Aorta (tissue), 5 donors: ENCODE measurements at regions not wholly inside any gene's neighbourhood (a gene's known extent, or its start where the extent isn't known, plus 50 kb on each side); places are given as distances from the start of the nearest gene placed in this dataset.

Experiments
- ATAC-seq: fragments of 200-7000 bp; cut with Tn5 transposase; one replicate; pipeline ENCODE4 v1.9.1; 2022; ENCODE audit warnings: moderate library complexity; ENCODE audit not compliant: low FRiP score
- DNase-seq, 2 donors: peaks; one replicate each; pipeline ENCODE4 v3.0.0-alpha.2; 2020
- H3K27ac ChIP-seq, 2 donors: one replicate each; pipeline ENCODE4 v1.5.1; 2013; ENCODE audit warnings: low read length in 2 of 2, mild to moderate bottlenecking in 2 of 2, moderate library complexity in 2 of 2, control low read depth in 1 of 2, inconsistent platforms in 1 of 2, low read depth in 1 of 2
- H3K27me3 ChIP-seq, 2 donors: one replicate each; pipeline ENCODE4 v1.6.1; 2013; ENCODE audit warnings: control low read depth in 1 of 2, low read length in 1 of 2, mild to moderate bottlenecking in 1 of 2, moderate library complexity in 1 of 2; ENCODE audit not compliant: insufficient read depth in 2 of 2, control insufficient read depth in 1 of 2
- H3K36me3 ChIP-seq, 2 donors: one replicate each; pipeline ENCODE4 v1.6.1; 2013; ENCODE audit warnings: control low read depth in 1 of 2, low read length in 1 of 2, mild to moderate bottlenecking in 1 of 2; ENCODE audit not compliant: insufficient read depth in 2 of 2, control insufficient read depth in 1 of 2
- H3K4me1 ChIP-seq, 2 donors: one replicate each; pipeline ENCODE4 v1.6.1; 2013; ENCODE audit warnings: low read length in 2 of 2, control low read depth in 1 of 2, mild to moderate bottlenecking in 1 of 2, moderate library complexity in 1 of 2; ENCODE audit not compliant: insufficient read depth in 2 of 2, control insufficient read depth in 1 of 2
- H3K4me3 ChIP-seq, 2 donors: one replicate each; pipeline ENCODE4 v1.5.1; 2013; ENCODE audit warnings: low read length in 2 of 2, control low read depth in 1 of 2, mild to moderate bottlenecking in 1 of 2
- H3K9me3 ChIP-seq: one replicate; pipeline ENCODE4 v1.6.1; 2013; ENCODE audit warnings: mild to moderate bottlenecking, low read length; ENCODE audit not compliant: control insufficient read depth
- WGBS, 2 donors: extraction: QIAGEN DNeasy Blood & Tissue Kit; methylation state at CpG; one replicate each; pipeline ENCODE4 v1.1.7; 2013; 5-methylcytosine and 5-hydroxymethylcytosine counted together
- intact Hi-C, 2 donors: fragments of 100-400 bp; cut with DNase I; formaldehyde crosslinking; loops; one replicate each; pipeline versions ENCODE4 v1.14.2 to v1.15.0; 2022
- donor health status: healthy with polysubstance abuse.
- donor health status: Bipolar disorder and iron deficiency.
- donor health status: DM: no; HTN: no; CAD: no.
- donor health status: DM: no; HTN: no; CAD: no.
- donor health status: DM: yes; HTN: yes; CAD: no.

DNA sequence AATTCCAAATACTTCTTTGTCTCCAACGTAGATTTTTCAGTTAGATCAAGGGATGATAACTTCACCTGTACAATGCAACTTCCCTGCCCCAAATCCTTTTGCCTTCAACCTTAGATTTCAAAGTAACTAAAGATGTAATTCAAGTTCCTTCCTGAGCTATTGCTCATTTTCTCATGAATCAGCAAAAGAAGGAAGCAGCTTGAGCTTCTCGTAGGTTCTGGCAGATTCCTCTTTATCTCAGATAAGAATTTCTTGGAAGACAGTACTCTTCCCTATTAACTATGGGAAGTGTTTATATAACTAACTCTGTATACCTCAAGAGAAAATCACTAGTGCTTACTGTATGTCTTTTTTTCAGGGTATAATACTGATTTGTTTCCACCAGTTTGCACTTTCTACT lies 203.8 kb downstream of the RASSF9 start:
- H3K36me3 ChIP-seq, result no peaks in the 10 kb centered on the region
- intact Hi-C loops, result no loop called here
- no peak for ATAC-seq
- WGBS, 2 donors, result 41 to 53% methylated on average over 2 of the region's 2 CpGs
- H3K9me3 ChIP-seq, result no peaks in the 10 kb centered on the region
- no peak for DNase-seq
- H3K4me1 ChIP-seq, result no peaks in the 10 kb centered on the region
- no peak overlapping the region for H3K27ac ChIP-seq
- H3K4me3 ChIP-seq, result no peak overlapping the region
- H3K27me3 ChIP-seq, result no peaks in the 10 kb centered on the region

DNA sequence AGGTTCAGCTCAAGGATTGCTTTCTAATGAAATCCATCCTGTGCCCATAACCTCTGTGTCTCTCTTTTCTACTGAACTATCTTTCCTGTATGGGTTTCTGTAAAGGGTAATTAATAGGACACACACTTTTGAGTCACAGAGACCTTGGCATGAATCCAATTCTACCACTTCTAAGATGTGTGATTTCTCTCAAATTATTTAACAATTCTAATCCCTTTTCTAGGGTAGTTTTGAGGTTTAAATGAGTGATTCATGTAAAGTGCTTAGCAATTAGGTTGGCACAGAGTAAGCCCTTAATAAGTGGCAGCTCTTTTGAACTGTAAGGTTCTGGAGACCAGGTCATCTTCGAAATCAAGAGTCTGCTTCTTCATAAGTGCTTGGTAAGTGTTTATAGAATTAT lies 202.7 kb downstream of the RASSF9 start:
- ATAC-seq, result no peak
- intact Hi-C loops, result no loop called here
- no peak for DNase-seq
- Histone ChIP-seq H3K4me3 (no peak overlapping the region), H3K36me3 (no peaks in the 10 kb centered on the region), H3K27me3 (no peaks in the 10 kb centered on the region), H3K9me3 (no peaks in the 10 kb centered on the region), H3K27ac (no peak overlapping the region), H3K4me1 (no peaks in the 10 kb centered on the region)
- WGBS, 2 donors, result 81 to 86% methylated on average over 1 of the region's 1 CpG

DNA sequence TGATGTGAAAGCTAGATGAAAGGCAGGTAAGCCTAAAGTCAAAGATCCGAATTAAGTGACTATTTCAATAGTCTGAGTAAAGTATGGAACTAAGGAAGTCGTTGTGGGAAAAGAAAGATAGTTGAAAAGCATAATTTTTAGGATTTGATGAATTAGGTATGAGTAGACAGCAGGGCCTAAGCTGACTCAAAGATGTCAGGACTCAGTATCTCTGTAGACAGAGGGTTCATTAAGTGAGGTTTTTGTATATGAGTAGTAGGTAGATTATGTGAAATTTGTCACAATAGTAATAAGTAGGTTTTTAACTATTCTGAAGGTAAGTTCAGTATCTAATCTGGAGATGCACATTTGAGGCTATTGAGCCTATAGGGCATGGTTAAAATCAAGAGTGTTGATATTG lies 196.4 kb downstream of the RASSF9 start:
- Histone ChIP-seq H3K9me3 (no peaks in the 10 kb centered on the region), H3K27ac (no peak overlapping the region), H3K36me3 (no peaks in the 10 kb centered on the region), H3K27me3 (no peaks in the 10 kb centered on the region), H3K4me3 (no peak overlapping the region), H3K4me1 (no peaks in the 10 kb centered on the region)
- ATAC-seq (no peak), DNase-seq (no peak)
- 76 to 85% methylated on average over 2 of the region's 2 CpGs for WGBS, 2 donors
- intact Hi-C loops, result no loop called here

DNA sequence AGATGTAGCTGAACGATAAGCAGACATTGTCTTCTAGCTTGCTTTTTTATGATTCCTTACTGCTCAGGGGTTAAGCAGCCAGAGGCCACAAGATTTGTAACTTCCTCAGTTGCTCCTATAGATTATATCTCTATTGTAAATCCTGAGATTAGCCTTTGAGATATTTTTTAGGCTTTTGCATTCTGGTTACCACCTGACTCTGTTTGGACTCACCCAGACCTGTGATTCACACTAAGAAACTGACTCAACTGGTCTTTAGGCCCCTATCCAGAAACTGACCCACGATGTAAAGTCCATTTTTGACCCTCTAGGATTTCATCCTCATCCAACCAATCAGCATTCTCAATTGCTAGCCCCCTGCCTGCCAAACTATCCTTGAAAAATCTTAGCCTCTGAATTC lies 194.4 kb downstream of the RASSF9 start:
- Histone ChIP-seq H3K4me1 (no peaks in the 10 kb centered on the region), H3K27me3 (no peaks in the 10 kb centered on the region), H3K4me3 (no peak overlapping the region), H3K9me3 (no peaks in the 10 kb centered on the region), H3K27ac (no peak overlapping the region), H3K36me3 (no peaks in the 10 kb centered on the region)
- WGBS, 2 donors, result 62 to 67% methylated on average over 2 of the region's 2 CpGs
- intact Hi-C loops, result no loop called here
- DNase-seq (no peak), ATAC-seq (no peak)

DNA sequence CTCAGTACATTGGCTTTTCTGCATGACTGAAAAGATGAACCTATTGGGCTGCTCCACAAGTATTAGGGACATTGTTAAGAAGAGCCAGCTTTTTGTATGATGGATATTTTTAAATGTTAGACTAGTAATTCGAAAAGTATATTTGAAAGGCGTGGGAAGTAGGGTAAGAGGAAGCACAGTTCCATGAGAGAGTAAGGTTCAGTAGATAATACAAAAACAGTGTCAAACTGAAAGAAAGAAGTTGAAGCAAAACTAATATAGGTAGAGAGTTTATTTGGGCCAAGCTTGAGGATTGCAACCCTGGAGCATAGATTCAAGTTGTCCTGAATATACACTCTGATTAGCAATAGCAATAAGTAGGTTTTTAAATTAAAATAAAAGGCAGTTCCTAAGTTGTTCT lies 193.9 kb downstream of the RASSF9 start:
- DNase-seq, result no peak
- H3K4me1 ChIP-seq, result no peaks in the 10 kb centered on the region
- intact Hi-C loops, result no loop called here
- no peak overlapping the region for H3K27ac ChIP-seq
- no peak for ATAC-seq
- H3K36me3 ChIP-seq, result no peaks in the 10 kb centered on the region
- WGBS, 2 donors, result 84 to 91% methylated on average over 2 of the region's 2 CpGs
- no peaks in the 10 kb centered on the region for H3K9me3 ChIP-seq
- H3K27me3 ChIP-seq, result no peaks in the 10 kb centered on the region
- H3K4me3 ChIP-seq, result no peak overlapping the region

DNA sequence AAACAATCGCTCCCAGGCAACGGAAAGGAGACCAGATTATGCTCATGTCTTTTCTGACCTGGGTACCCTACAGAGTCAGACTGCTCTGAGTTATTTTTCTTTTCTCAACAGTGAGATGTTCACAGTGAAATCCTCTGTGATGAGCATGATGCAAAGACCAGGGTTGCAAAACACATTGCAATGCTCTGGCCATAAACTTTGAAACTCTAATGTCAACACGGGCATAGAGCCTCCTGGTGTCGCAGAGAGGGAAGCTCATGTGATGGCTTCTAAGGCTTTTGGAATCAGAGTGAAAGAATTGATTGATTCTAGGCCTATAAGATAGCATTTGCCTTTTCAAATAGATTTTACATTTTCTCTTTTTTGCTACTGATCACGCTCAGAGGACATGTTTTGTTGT lies 193.4 kb downstream of the RASSF9 start:
- no peaks in the 10 kb centered on the region for H3K9me3 ChIP-seq
- no peaks in the 10 kb centered on the region for H3K36me3 ChIP-seq
- no peaks in the 10 kb centered on the region for H3K4me1 ChIP-seq
- intact Hi-C loops, result no loop called here
- WGBS, 2 donors, result 73 to 74% methylated on average over 5 of the region's 5 CpGs
- H3K4me3 ChIP-seq, result no peak overlapping the region
- no peak overlapping the region for H3K27ac ChIP-seq
- DNase-seq (no peak), ATAC-seq (no peak)
- no peaks in the 10 kb centered on the region for H3K27me3 ChIP-seq

DNA sequence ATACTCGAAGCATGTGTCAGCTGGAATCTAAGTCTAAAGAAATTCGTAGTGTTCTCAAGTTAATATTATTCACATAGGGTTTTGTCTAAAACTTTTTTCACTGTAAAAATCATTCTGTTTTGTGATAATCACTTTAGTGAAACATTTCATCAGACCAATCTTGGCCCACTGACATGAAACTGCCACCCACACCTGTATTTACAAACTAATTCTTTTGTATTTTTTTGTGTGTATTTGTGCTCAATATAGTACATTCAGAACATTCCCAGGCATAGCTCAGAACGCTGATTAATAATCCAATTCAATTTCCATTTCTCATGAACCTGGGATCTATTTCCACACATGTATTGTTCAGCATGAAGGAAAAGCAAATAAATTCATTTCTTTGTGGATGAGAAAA lies 191.7 kb downstream of the RASSF9 start:
- no peaks in the 10 kb centered on the region for H3K27me3 ChIP-seq
- DNase-seq (no peak), ATAC-seq (no peak)
- intact Hi-C loops, result no loop called here
- 65 to 73% methylated on average over 3 of the region's 3 CpGs for WGBS, 2 donors
- H3K4me3 ChIP-seq, result no peak overlapping the region
- H3K27ac ChIP-seq, result no peak overlapping the region
- no peaks in the 10 kb centered on the region for H3K36me3 ChIP-seq
- no peaks in the 10 kb centered on the region for H3K4me1 ChIP-seq
- no peaks in the 10 kb centered on the region for H3K9me3 ChIP-seq

DNA sequence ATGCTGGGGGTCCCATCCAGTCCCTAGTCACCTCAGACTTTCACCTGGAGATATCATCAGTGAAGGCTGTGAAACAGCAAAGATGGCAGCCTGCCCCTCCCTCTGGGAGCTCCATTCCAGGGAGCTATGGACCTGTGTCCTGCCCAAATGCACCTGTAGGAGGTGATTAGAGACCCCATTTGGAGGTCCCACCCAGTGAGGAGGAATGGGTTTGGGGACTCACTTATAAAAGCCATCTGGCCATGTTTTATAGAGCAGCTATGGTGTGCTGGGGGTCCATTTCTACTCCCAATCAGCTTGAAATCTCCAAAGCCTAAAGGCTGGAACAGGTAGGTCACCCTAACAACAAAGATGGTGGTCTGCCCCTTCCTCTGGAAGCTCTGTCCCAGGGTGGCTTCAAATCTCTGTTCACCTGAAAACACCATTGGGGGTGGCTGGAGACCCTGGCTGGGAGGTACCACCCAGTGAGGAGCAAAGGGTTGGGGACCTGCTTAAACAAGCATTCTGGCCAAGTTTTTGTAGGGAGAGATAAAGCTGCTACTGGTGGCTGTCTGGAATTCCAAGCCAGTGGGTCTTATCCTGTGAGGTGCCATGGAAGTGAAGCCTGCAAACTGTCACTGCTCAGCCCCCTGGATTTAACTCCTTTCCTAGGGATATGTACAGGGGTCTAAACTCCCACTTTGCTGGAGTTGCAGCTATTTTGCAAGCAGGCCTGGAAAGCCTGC lies 182.3 kb downstream of the RASSF9 start:
- intact Hi-C loops, result no loop called here
- Histone ChIP-seq H3K27ac (no peak overlapping the region), H3K4me1 (no peaks in the 10 kb centered on the region), H3K9me3 (no peaks in the 10 kb centered on the region), H3K4me3 (no peak overlapping the region), H3K36me3 (no peaks in the 10 kb centered on the region), H3K27me3 (no peaks in the 10 kb centered on the region)
- ATAC-seq, result no peak
- DNase-seq, result no peak

DNA sequence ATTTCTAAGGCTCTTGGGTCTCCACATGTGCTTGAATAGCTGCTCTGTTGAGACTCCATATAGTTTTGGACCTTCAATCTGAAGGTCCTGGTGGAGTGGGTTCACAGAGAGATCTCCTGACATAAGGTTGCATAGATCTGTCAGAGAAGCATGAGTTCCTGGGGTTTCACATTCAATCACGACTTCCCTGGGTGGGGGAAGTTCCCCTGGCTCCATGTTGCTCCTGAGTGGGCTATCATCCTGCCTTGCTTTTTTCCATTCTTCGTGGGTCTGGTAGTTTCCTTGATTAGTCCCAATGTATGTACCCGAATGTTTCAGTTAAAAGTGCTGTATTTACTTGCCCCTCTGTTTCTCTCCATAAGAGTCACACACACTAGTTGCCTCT lies 181.8 kb downstream of the RASSF9 start:
- H3K27ac ChIP-seq, result no peak overlapping the region
- no peaks in the 10 kb centered on the region for H3K36me3 ChIP-seq
- no peaks in the 10 kb centered on the region for H3K9me3 ChIP-seq
- no peak for DNase-seq
- 78 to 83% methylated on average over 3 of the region's 3 CpGs for WGBS, 2 donors
- intact Hi-C loops, result no loop called here
- no peaks in the 10 kb centered on the region for H3K27me3 ChIP-seq
- no peak overlapping the region for H3K4me3 ChIP-seq
- no peaks in the 10 kb centered on the region for H3K4me1 ChIP-seq
- ATAC-seq, result no peak
